ENCODE measurements at regions not wholly inside any gene's neighbourhood (a gene's known extent, or its start where the extent isn't known, plus 50 kb on each side); places are given as distances from the start of the nearest gene placed in this dataset.
"Not testable (repeated sequence)": the region's sequence is repeated elsewhere in the genome, so short reads cannot be mapped to it uniquely, and the experiment has no call there.

DNA sequence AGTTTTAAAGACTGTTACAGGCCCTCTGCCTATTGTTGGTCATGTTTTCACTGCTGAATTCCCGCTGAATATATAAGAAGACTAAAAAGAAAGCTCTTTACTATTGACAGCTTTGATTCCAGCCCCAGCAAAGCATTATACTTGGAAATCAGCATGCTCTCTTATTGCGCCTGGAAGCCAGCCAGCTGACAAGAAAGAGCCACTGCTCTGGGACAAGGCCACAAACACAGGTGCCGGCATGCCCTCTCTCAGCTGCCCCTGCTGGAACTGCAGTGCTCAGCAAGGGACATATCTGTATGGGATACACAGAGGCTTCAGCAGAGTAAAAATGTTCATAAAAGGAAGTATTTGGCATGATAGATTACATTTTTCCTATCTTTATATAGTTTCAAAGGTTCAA lies 523.9 kb downstream of the ADRA2A start:
- no peak for DNase-seq

DNA sequence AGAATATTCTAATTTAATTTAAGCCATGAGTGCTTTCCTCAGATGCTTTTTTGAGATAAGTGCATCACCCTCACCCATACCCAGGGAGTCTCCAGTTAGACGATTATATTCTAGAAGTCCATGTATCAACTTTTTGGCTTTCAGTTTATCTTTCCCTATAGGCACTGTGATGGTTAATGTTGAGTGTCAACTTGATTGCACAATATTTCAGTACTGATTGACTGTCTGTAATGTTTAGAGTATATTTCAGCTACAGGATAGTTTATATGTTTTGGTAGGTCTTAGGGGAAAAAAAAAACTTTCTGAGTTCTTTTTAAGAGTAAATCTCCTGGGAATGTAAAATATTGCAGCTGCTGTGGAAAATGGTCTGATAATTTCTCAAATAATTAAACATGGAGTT lies 535.4 kb downstream of the ADRA2A start:
- no peak for DNase-seq

DNA sequence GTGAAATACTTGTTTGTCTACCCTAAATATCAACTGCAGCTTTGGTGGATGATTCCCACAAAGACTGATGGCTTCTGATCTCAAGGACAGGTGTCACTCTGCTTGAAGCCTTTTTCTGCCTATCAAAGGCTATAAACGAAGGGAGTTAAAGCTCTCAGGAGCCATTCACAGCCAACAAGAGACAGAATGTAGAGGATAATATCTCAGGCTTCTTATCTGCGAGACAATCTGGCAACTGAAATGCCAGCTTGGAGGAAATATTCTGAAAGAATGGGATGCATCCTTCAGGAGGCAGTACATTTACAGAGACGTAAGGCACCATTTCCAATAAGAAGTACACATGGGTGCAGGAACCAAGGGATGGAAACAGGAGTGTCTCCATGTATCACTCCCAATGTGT lies 549.4 kb downstream of the GPAM start:
- DNase-seq = no peak

DNA sequence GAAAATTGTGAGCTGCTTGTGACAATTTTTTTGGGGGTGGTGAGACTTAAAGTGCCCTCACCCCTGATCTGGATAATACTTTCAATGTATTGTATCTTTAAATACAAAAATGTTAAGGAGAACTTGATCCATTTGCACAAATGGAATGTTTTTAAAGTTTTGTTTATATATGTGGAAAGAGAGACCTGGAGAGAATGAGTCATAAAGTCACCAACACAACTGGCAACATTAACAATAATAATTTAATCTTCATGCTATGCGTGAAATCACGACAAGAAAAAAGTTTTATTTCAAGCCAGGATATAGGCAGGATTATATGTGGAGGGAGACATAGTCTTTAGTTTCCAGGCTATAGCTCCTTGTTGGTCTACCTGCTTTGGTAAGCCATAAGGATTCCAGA lies 537.5 kb downstream of the GPAM start:
- DNase-seq = no peak

DNA sequence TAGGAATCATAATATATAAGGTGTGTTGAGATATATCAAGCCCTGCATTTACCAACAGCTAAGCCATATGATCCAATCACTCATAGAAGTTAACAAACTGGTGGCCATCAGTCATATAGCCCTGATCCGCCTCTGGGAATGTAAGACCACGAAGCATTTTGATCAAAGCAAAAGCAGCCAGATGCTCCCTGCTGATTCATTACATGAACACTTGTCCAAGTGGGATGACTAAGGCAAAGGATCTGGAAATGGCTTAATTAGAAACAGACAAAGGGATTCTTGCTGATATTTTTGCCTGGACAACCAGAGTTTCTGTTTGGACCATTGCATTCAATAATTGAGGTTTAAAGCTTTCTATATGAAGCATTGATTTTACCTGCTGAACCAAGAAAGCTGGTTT lies 535.5 kb downstream of the GPAM start:
- DNase-seq = no peak

DNA sequence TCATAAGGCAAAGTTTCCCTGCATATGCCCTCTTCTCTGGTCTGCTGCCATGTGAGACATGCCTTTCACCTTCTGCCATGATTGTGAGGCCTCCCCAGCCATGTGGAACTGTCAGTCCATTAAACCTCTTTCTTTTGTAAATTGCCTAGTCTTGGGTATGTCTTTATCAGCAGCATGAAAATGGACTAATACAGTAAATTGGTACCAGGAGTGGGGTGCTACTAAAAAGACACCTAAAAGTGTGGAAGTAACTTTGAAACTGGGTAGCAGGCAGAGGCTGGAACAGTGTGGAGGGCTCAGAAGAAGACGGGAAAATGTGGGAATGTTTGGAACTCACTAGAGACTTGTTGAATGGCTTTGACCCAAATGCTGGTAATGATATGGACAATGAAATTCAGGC lies 534.5 kb downstream of the GPAM start:
- not testable (repeated sequence) for DNase-seq

DNA sequence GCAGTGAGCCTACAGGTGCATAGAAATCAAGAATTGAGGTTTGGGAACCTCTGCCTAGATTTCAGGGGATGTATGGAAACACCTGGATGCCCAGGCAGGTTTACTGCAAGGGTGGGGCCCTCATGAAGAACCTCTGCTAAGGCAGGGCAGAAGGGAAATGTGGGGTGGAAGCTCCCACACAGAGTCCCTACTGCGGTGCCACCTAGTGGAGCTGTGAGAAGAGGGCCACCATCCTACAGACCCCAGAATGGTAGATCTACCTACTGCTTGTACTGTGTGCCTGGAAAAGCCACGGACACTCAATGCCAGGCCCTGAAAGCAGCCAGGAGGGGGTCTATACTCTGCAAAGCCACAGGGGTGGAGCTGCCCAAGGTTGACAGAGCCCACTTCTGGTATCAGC lies 533.5 kb downstream of the GPAM start:
- DNase-seq = no peak

DNA sequence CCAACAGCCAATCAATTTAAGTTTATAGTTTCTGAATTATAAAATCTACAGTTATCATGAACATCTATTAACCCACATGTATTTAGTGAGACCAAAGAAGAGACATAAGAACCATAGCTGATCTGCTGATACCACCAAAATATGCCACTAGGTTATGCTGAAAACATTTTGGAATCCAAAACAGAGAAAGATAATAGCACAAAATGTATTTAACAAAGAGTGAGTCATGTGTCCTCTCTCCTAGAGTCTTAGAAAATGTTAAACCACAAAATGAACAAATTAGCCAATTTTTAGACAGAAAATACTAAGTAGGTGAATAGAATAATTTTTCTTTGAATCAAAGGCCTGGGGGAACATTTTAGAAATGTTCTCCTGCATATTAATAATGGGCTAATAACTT lies 527.5 kb downstream of the GPAM start:
- DNase-seq = no peak

DNA sequence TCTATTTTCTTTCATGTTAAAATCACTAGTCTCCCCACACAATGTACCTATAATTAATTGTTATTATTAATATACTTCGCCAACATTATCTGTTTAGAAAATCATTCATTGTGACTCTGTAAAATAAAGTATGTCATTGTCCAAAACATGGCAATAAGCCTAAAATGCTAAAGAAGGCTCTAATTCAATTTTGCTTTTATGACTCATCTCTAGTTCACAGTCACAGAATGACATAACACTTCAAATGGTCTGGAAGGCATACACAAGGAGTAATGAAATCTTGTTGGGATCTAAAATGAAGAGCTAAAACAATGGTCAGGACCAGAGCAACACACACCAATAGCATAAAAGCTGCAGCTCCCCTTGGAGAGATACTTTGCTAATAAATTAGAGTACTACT lies 505.8 kb downstream of the GPAM start:
- no peak for DNase-seq

DNA sequence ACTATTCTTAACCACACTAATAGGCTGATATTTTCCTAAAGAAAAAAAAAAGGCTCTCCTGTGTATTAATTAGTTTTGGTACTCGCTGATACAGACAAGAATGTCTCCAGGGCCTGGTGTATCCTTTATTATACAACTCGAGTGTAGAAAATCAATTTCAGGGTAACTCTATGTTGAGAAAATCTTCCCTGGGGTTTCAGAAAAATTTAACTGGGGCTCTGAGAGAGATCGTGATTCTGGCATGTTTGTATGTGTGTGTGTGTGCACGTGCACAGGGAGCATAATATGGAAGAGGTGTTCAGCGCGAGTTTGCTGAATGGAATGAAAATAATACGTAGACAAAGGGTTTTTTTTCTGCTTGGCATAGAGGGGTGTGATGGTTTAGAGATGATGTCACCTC lies 496.8 kb downstream of the GPAM start:
- DNase-seq = no peak

DNA sequence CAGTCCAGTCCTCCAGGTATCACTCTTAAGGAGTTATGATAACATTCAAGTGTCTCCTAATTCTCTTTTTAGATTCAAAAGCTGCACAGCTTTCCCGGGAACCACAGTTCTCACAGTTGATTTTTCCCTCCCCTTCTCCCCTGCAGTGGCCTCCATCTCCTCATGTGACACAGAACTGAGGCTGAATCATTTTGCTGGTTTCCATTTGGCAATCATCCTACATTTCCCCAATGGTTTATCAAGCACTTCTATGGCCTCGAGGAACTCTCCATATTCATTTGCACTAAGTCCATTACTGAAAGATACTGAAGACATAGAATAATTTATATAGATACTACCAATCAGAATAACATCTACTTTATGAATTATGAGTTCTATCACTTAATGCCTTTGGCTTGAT lies 484.9 kb downstream of the GPAM start:
- DNase-seq = no peak

DNA sequence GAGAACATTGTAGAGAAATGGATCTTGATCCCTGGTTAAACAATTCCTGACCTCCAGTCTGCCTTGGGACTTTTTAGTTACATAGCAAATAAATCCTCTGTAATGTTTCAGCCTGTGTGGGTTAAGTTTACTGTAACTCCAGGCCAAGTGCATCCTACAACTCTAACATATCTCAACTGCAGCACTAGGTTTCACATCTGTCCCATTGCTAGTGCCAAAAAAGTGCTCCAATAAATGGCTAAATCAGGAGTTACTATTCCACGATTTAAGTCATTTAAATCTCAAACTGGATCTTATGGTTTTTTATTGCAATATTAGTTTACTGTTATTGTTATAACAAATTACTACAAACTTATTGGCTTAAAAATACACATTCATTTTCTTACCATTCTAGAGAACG lies 479.6 kb downstream of the GPAM start:
- DNase-seq = no peak

DNA sequence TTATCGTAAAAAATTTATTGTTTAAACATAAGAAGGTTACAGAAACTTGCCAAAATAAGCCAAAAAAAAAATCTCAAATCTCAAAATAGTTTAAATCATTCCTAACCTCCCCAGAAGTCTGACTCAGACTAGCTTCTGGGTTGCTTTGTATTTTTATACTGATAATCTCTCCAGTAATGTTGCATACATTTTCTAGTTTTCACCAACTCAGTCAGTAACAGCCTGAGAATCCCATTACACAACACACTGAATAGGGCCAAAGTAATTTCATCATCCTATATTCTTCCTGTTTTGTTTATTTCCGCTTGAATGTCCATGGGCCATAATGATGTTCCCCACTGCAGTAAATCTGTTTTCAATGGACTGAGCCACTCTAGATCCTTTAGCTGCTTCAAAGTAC lies 478.5 kb downstream of the GPAM start:
- DNase-seq = no peak

DNA sequence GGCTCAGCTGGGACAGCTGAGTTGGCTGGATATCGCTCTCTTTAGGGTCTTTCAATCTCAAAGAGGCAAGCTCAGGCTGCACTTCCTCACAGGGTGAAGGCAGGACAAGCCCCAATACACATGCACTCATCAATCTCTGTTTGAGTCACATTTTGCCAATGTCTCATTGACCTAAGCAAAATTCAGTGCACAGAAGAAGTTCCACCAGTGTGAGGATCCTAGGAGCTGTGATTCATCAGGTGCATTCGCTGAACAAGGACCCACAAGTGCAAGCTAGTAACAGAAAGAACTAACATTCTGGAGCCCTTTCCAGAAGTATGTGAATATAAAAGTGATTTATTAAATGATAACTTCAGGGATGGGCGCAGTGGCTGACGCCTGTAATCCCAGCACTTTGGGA lies 477.2 kb downstream of the GPAM start:
- DNase-seq = no peak

DNA sequence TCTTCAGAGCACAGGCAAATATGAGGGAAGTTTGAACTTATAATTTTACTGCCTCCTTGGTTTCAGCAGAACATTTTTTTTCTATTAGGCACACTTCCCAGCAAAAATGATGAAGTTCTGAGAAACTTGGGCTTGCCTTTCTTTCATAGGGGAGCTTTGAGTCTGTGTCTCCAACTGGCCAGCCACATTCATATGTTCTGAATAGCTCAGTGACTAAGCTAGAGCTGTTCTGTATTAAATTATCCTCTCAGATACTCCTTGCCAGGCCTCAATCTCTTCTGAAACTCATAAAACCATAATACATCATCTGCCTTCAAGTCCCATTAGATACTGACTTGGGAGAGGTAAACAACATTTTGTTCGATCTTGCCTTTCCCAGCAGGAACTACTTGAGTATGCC lies 476.5 kb downstream of the GPAM start:
- DNase-seq = no peak

DNA sequence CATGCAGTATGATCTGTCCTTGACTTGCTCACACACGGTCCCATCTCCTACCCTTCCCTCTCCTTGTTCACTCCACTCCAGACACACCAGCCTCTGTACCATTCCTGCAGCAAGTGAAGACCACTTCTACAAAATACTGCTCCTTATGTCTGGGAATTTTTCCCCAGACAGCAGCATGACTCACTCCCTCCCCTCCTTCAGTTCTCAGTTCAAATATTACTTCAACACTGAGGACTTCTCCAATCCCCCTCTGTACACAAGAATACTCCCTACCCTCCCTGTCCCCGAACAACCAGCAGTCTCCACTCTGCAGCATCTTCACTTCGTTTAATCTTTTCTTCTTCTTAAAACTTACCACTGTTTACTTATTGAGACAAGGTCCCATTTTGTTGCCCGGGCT lies 474.0 kb downstream of the GPAM start:
- DNase-seq = no peak

DNA sequence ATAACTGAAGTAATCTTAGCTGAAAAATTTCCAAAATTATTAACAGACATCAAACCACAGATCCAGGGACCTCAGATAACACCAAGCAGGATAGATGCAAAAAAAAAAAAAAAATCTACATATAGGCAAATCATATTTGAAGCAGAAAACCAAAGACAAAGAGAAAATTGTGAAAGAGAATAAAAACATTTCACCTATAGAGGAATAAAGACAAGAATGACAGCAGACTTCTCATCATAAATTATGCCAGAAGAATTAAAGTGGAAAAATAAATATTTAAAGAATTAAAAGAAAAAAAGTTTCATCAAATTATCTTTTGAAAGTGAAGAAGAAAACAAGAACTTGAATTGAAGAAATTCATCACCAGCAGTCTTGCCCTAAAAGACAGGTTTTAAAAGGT lies 467.5 kb downstream of the GPAM start:
- DNase-seq = no peak

DNA sequence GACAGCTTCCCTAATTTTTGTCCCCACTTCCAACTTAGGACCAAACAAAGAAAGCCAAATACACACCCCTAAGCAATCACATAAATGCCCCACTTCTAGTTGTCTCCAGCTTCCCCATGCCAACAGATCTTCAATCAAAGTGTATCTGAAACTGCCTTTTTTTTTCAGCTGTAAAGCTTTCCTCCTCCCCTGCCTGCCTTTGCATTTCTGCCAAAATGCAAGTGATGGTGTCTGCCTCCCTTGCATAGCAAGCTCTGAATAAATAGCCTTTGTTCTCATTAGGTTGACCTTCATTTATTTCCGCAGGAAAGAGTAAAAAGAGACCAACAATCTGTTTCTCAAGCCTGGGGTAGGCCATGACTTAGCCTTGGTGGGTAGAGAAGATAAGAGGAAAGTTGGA lies 459.4 kb downstream of the GPAM start:
- no peak for DNase-seq

DNA sequence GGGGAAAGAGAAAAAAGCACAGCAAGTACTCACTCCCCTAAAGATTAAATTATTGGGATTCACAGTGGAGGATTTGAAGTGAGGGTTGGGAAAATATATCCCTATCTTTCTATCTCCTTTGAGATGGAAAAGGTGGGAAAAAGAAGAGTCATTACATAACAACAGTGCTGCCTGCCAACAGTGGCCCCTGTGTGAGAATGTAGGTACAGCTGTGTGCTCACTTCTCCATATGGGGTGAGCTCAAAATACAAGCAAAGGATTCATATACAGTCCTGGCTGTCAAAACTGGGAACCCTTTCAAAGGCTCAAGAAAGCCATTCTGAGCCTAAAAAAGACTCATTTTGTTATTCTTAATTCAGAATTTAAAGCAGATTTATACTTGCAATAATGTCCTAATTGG lies 458.5 kb downstream of the GPAM start:
- DNase-seq = no peak

DNA sequence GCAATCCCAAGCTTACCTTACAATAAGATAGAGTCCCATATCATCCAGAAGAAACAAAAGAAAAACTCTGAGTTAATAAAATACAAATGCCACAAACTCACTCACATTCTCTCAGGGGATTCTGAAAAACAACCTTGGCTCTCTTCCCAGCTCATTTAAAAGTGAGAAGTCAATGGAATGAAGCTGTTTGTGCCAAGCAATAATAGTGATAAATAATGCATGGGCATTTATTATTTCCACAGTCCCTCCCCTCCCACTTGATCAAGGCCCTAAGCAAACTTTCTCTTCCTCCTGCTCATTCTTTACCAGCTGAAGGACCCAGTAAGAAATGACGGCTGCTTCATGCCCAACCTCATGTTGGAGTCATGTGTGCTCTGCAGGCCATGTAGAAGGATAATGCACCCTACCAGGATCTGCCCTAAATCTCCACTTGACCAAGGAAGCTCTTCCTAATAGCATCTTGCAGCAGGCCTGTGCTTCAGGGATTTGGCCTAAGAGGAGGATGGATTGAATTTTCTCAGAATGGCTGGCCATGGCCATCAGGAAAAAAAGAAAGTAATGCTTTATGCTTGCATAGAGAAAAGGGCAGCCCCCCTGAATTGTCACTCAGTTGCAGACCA lies 451.3 kb downstream of the GPAM start:
- no peak for DNase-seq

DNA sequence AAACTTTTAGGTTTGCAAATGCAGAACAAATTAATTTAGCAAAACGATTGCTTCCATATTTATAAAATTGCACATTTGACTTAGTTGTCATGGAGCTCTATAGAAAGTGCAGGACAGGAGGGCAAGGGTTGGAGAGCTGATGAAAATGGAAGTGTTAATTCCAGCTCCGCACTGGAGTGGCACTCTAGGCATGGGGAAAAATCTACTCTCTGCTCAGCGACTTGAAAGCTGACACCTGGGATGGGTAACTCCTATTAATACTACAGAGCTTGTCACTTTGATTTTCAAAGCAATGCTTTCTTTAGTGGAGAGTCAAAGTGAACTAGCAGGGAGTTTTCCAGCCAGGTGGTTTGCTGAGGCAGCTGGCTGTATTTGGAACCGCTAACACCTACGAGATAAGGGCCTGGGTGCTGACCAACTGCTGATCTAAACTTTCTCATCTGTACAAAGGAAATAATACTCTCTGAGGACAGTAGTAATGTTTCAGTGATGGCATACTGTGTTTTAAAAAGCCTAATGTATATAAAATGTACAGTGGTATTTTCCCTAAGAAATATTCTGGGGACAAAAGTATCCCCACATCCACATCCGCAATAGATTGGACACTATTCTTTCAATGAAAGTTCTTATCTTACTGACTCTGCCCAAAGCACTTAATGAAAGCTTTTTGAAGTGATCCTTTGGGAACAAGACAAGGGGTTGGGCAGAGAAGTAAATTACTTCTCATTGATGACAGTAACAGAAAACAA lies 444.3 kb downstream of the GPAM start:
- DNase-seq = no peak

DNA sequence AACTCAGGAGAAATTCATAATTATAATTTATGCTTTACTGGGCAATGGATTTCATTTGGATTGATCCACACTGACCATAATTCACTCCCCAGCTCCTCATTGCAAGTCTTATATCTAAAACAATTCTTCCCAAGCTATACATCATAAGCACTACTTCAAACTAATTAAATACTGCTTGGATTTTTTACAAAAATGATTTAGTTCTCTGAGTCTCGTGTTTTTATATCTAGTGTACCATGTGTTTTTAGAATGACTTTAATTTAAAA lies 443.8 kb downstream of the GPAM start:
- no peak for DNase-seq

DNA sequence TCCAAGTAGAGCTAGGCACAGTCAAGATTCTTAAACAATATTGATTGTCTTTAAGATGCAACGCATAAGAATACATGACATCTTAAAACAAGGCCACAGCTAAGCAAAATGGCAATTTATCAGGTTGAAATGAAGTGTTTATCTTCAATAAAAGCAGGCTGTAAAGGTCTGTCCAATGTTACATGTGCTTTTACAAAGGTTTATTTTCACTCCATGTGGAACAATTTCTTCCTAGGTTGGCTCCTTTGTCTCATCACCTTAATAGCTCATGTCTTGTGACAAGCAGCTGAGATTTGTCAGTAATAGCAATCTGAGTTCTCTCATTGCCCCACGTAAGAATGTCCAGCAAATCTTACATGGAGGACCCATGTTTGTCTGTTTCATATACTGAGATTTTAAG lies 437.6 kb downstream of the GPAM start:
- DNase-seq = no peak

DNA sequence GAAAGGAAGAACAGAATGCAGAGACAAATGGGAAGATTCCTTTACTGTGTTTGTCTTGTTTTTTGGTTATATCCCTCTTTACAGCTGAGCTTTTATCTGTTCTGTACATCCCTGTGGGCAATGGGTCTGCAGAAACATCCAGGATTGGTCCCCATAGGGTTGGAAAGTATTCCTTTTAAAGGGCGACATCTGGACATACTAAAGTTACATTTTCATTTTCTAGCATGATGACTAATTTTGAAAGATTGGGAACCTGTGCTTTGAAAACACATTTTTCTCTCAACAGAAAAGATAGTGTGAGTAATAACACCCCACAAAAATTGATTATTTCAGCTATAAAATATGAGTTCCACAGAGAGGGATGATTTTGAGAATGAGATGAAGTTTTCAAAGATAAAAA lies 435.8 kb downstream of the GPAM start:
- DNase-seq = no peak

DNA sequence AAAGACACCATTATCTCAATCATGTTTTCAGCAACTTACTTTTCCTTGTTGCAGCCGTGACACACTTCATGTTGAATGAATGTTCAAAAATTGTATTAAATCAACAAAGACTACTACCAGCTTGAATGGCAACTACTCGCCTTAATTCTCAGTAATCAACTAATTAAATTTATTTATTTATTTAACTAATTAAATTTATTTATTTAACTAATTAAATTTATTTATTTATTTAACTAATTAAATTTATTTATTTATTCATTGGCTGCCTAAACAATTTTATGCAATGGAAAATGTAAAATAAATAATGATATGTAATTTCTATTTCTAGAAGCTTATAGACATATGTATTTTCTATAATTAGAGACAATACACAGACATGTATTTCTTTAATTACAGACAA lies 435.4 kb downstream of the GPAM start:
- no peak for DNase-seq
